LNCAP (cell line): ENCODE measurements at regions not wholly inside any gene's neighbourhood (a gene's known extent, or its start where the extent isn't known, plus 50 kb on each side); places are given as distances from the start of the nearest gene placed in this dataset.

ENCODE experiments used
- TF ChIP-seq, protein P1 (sequence below): fragments of 450-650 bp; IDR thresholded peaks from 2 replicates; pipeline ENCODE4 v1.5.1; 2017; ENCODE audit warnings: mild to moderate bottlenecking

DNA sequence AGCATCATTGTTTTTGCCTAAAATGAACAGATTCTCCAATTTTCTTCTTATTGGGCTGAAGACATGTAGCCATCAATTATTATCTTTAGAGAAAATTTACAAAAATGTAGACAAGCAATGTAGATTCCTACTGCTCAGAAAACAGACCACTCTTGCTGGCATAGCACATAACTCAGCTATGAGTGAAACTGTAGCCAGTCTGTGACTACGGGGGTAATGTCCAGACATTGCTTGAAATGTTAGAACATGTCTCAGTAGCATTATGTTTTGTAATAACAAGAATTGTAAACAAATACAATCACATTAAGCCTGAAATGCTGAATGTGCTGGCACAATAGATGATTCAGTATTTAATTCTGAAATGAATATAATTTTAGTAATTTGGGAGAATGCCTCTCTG is 265.7 kb upstream of the KCNJ16 start:
- TF ChIP-seq, protein P1, sequence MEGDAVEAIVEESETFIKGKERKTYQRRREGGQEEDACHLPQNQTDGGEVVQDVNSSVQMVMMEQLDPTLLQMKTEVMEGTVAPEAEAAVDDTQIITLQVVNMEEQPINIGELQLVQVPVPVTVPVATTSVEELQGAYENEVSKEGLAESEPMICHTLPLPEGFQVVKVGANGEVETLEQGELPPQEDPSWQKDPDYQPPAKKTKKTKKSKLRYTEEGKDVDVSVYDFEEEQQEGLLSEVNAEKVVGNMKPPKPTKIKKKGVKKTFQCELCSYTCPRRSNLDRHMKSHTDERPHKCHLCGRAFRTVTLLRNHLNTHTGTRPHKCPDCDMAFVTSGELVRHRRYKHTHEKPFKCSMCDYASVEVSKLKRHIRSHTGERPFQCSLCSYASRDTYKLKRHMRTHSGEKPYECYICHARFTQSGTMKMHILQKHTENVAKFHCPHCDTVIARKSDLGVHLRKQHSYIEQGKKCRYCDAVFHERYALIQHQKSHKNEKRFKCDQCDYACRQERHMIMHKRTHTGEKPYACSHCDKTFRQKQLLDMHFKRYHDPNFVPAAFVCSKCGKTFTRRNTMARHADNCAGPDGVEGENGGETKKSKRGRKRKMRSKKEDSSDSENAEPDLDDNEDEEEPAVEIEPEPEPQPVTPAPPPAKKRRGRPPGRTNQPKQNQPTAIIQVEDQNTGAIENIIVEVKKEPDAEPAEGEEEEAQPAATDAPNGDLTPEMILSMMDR: no peak

DNA sequence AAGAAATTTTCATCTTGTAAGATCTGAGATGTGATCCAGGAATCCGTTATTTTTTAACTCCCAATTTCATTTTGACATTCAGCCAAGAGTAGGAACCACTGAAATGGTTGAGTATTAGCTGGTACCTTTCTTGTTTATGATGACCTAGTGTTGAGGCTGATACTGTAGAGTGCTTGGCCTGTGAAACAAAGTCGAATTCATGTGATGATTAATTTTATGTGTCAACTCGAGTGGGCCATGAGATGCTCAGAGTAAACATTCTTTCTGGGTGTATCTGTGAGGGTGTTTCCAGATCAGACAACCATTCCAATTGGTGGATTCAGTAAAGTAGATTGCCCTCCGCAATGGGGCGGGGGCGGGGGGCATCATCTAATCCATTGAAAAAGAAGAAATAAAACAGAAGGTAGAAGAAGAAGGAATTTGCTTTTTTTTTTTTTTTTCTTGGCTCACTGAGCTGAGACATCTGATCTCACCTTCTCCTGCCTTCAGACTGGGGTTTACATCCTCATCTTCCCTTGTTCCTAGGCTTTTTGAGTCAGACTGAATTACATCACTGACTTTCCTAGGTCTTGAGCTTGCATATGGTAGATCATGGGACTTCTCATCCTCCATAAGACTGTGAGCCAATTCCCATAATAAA is 264.6 kb upstream of the KCNJ16 start:
- TF ChIP-seq, protein P1: no peak

DNA sequence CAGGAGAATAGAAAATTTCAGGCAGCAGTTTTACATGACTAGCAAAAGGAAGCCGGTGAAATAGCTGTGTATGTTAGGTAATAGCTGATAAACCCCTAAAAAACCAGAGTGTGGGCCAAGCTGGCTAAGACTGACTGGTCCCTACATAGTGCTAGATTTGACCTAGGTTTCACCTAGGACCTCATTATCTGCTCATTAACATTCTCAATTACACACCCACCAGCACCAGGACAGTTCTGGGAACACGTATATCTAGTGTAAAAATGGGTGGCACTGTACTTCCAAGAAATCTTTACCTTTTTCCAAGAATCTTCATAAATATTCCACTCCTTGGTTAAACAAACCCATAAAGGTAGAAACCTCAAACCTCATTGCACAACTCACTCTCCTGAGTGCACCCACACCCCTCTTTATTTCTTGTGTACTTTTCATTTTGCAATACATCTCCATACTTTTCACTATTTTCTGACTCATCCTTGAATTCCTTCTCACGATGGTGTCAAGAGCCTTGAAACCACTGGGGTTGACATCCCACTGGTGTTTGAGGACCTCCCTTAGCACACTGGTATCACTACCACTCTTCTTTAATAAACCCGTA is 262.7 kb upstream of the KCNJ16 start:
- TF ChIP-seq, protein P1: no peak

DNA sequence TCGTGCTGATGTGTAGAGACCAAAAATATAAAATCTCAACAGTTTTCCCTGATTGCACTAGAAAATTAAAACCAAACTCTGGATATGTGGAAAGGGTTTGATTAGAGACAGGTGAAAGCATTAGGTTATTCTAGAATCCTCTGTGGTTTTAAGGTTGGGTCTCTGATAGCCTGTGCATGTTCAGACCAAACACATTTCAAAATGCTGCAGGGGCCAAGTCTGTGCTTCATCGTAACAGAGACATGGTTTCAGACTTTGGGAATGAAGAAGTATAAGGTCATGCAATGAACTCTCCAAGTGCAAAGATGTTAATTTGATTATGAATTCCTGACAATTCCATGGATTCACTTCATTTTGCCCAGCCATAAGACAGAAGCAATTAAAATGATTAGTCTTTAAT is 261.0 kb upstream of the KCNJ16 start:
- TF ChIP-seq, protein P1: no peak

DNA sequence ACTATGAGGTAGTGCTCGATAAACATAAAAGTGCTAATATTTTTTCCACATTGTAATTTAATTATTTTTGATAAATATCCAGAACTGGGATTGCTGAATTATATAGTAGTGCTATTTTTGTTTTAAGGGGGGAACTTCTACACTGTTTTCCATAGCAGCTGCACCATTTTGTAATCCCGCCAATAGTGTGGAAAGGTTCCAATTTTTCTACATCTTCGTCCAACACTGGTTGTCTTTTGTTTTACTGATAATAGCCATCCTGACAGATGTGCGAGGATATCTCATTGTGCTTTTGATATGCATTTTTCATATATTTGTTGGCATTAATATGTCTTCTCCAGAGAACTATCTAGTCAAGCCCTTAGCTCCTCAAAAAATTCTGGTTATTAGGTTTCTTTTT is 259.6 kb upstream of the KCNJ16 start:
- TF ChIP-seq, protein P1: no peak

DNA sequence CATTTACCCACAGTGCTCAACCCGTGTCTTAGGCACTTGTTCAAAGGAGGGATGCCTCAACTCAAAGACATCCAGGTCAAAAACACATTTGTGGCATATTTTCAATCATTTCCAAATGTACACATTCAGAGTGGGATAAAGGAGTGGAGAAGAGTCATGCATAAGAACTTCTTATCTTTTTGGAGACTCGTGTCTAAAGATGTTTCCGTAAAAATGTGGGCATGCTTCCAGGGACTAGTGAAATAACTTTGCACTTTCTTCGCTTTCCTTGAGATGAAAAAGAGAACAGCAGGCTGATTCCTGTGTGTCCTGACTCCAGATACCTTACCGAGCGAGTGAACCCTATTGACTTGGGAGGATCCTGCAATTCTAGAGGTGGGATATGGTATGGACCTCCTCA is 256.6 kb upstream of the KCNJ16 start:
- TF ChIP-seq, protein P1: no peak

DNA sequence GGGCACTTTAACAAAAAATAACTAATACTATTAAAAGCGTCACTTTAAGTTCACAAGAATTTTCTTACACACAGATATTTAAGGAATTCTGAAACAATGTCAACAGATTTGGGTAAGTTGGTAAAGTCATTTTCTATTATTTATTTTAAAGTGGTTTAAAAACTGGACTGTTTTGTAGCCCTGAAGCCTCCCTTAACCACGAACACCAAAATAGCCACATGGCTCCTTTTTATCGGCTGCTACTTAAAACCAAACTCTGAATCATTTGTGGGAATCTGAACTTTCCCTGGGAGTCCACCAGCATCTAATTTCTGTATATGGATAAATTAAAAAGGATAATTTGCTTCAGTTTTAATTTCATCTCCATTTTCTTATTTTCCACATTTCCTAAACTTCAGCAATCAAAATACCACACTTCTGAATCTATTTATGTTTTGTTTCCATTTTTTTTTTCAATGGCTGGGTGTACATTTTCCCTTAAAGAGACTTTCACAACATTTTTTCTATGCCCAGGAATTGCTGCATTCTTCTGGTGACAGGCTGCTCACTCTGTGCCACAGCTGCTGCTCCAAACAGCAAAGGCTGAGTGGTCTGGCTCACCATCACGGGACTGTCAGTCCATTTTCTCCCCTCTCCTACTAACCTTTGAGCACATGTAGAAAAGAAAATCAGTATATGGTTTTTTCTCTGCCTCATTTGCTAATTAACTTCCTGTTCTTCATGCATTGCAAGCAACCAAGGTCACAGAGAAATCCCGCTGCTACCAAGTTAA is 255.5 kb upstream of the KCNJ16 start:
- TF ChIP-seq, protein P1: no peak
